NCI-H748 (cell line): ENCODE measurements at regions not wholly inside any gene's neighbourhood (a gene's known extent, or its start where the extent isn't known, plus 50 kb on each side); places are given as distances from the start of the nearest gene placed in this dataset.

Source experiments
- DNase-seq: peaks from one replicate; lab custom pipeline; 2025; ENCODE audit not compliant: unreplicated experiment; lab: John Stamatoyannopoulos, UW

DNA sequence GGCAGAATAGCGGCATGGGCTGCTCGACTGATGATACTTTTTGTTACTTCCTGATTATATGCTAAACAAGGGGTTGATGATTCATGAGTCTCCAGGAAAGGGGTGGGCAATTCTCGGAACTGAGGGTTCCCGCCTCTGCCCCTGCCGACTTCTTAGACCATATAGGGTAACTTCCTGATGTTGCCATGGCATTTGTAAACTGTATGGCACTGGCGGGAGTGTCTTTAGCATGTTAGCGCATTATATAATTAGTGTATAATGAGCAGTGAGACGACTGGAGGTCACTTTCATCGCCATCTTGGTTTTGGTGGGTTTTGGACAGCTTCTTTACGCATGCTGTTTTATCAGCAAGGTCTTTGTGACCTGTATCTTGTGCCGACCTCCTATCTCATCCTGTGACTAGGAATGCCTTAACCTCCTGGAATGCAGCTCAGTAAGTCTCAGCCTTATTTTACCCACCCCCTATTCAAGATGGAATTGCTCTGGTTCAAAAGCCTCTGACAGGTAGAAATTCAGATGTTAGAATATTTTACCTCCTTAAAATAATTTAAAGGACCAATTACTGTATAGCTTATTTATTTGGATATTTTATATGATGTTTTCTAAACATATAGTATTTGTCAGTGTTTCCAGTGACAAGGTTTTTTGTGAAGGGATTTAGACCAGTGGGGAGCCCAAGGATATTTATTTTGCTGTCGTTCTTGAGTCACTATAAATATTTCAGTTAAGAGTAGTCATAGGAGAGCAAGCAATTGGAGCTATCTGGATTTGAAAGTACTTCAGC lies 90.1 kb upstream of the PIK3CG start:
- DNase-seq: peak; percentile 66

DNA sequence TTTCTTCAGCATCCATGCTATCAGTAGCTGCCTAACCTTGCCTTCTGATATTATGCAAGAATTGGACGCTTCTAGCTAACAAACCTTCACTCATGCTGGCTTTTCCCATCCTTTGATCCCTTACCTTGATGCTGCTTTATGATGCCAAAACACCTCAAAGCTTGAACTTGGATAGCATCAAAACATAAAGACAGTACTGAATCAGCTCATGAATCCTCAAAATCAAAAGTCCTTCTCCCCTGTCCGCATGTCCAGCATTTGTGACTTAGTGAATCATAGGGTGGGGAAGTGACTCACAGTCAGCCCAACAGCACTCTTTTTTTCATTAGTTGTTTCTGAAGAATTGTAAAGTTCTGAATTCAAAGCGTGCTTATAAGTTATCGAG lies 89.5 kb upstream of the PIK3CG start:
- DNase-seq: no peak

DNA sequence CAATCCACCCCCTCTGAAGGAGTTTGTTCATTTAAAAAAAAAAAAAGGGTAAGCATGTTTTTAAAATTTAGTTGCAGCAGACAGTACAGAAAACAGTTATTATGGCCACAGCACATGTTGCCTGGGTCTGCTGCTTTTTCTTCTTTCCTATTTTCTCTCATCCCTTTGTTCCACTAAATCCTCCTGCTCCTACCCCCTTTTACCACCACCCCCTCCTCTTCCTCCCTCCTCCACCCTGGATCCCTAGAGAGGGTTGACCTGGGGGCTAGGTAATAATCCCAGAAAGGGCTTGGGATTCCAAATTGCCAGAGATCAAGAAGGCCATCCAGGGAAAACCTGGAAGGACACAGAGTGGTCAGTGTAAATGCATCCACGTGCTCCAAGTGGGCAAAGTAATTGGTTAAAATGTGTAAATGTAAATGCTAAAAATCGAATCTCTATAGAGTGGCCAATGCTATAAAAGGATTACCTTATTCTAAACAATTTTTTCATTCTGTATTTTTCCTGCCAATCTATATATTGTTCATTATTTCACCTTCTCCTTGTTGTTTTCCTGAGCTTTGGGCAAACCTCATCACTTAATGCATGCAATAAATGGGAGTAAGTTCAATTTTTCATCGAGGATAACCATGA lies 89.0 kb upstream of the PIK3CG start:
- DNase-seq: no peak

DNA sequence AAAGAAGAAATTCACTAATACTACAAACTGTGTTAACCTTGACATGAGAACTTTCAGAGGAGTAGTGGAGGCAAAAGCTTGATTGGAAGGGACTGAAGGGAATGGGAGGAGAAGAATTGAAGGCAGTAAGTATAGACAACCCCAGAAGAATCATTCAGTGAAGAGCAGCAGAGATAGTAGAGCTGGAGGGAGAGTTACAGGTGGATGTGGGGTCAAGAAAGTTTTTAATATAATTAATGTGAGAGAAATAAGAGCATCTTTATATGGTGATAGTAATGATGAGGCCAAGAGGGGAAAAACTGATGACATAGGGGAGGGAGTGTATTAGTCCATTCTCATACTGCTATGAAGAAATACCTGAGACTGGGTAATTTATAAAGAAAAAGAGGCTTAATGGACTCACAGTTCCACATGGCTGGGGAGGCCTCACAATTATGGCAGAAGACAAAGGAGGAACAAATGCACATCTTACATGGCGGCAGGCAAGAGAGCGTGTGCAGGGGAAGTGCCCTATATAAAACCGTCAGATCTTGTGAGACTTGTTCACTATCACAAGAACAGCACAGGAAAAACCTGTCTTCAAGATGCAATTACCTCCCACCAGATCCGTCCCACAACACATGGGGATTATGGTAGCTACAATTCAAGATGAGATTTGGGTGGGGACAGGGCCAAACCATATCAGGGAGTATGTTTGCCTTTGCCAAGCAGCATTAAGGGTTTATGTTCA lies 88.3 kb upstream of the PIK3CG start:
- no peak for DNase-seq

DNA sequence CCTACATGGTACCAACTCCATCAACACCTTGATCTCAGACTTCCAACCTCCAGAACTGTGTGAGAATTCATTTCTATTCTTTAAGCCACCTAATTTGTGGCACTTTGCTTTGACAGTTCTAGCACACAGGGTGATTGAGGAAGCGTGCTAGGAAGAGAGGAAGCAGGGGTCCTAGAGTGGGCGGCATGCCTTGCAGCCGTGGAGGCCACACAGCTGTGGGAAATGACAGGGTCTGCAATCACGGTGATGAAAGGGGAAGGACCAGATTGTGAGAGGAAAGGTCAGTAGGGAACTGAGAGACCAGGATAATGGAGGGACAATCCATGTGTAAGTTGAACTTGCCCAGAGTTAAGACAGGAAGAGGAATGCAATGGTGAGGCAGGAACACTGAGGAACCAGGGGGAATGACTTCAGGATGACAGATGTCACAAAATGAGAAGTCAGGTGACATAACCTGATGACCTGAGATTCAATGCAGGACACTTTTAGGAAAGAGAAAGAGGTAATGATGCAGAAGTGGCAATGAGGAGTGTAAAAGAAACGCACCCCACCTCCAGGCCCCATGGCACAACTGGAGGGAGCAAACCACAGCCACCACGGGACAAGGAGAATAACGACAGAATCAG lies 87.3 kb upstream of the PIK3CG start:
- DNase-seq: no peak

DNA sequence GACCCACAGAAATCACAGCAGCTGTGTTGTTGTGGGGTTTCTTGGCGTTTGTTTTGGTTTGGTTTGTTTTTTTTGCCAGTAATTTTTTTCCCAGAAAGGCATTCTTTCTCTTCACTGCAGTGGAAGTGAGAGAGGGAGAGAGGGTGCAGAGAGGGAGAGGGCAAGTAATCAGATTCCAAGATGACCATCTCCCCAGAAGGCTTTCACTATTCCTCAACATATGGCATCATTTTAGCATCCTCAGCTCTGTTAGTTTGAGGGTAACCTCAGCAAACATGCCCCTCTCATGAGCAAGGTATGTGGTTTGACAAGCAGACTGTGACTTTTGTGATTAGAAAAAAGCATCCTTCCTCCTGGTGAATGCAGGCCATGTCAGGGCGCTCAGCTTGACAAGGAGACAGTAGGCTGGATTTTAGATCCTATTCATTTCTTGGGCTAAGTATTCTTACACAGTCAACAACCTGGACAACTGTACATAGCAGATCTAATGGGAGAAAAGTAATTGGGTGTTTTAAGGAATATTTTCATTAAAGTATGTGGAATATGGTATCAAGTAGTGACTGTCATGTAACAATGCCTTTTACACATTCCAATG lies 86.3 kb upstream of the PIK3CG start:
- DNase-seq: no peak

- DNase-seq: peak; percentile 43
Measured at GRCh38 chr7:106779877-106780276, 85.2 kb upstream of the PIK3CG start.

- DNase-seq: no peak
Measured at GRCh38 chr7:106781007-106781406, 84.1 kb upstream of the PIK3CG start.

DNA sequence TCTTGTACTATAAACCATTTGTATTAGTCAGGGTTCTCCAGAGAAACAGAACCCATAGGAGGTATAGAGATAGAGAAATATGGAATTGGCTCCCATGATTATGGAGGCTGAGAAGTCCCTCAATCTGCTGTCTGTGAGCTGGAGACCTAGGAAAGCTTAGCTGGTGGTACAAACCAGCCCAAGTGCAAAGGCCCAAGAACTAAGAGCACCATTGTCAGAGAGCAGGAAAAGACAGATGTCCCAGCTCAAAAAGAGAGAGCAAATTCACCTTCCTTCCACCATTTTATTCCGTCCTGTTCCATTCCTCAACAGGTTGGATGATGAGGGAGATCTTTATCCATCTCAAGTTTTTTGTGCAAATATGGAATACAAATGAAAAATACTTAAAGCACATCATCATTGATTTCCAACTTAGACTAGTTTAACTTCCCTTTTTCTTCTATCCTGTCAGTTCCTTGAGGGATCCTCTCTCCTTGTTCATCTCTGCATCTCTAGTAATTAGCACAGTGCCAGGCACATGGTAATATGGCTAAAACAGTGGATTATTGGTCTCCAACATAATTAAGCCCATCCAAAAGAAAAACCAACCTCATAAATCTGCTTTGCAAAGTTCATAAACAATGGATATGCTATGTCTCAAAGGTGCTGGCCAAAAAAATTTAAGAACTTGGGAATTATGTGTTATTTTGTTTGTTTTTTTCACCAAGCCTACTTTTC lies 83.1 kb upstream of the PIK3CG start:
- no peak for DNase-seq

- DNase-seq: no peak
Measured at GRCh38 chr7:106783286-106783685, 81.8 kb upstream of the PIK3CG start.

DNA sequence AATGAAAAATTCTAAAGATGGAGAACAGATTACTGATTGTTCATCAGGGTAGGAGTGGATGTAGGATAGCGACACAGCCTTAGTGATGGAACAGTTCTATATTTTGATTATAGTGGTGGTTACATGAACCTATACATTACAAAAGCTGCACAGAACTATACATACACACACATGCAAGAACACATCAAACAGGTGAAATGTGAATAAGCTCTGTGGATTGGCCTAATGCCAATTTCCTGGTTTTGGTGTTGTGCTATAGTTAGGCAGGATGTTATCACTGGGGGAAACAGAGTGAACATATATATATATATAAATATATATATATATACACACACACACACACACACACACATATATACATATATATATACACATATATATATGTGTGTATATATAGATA lies 76.4 kb upstream of the PIK3CG start:
- DNase-seq: no peak

DNA sequence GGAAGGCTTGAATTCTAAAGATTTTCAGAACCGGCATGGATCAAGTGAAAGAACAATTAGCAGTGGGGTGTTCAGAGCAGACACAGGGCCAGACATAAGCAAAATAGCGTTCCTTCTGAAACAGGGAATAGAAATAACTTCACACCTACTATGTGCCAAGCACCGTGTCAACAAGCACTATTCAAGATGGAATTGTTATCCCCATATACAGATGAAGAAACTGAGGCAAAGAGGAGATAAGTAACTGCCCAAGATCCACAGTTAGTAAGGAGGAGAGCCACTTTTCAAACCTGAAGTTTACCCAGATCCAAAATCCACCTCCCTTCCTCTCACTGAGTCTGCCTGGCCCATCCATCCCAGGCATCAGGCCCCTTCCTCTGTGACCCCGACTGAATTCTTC lies 73.6 kb upstream of the PIK3CG start:
- DNase-seq: no peak

- DNase-seq: no peak
Measured at GRCh38 chr7:106792233-106792926, 72.7 kb upstream of the PIK3CG start.

- peak; percentile 47 for DNase-seq
Measured at GRCh38 chr7:106793015-106793975, 71.8 kb upstream of the PIK3CG start.

GRCh38 chr7:106794276-106795083 lies 70.6 kb upstream of the PIK3CG start:
- peak; percentile 42 for DNase-seq

DNA sequence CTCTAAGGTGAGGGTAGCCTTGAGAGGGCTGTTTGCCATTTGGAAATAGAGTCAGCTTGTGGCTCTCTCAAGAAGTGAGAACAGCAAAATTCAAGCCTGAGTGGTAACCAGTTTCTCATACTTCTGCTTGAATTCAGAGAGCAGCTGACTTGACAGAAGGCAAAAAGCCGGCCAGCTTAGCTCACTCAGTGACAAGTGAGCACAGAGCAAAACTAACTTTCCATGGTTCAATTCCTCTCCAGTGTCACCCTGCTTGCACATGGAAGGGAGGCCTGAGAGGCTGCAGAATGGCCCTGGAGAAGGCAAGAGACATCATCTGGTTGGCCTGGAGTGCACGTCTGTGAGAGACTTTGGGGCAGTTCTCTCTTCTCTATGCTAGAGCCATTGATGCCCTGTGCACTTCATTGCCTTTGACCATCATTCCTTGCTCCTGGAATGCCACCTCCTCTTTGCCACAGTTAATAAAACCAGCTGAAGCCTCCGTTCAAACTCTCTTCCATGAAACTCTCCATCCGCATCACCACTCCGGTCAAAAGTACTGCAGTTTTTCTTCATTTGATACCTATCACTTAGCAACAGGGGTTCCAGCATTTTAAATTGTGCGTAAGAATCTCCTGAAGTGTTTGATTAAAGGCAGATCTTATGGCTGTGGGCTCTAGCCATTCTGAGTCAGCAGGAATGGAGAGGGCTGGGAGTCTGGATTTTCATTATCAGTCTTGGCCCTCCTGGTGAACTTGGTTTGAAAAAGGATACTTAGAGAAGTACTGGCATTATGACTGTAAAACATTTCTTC lies 69.8 kb upstream of the PIK3CG start:
- DNase-seq: no peak

DNA sequence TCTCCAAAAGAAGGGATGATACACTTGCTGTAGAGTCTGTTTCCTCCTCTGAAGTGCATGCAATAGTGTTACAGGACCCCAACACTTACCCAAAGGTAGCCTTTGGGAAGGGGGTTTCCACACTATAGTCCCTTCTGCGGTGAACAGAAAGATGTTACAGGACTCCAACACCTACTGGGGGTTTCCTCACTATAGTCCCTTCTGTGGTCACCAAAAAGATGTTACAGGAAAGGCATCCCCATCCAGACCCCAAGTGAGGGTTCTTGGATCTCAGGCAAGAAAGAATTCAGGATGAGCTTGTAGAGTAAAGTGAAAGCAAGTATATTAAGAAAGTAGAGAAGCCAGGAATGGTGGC lies 69.2 kb upstream of the PIK3CG start:
- no peak for DNase-seq
